ENCODE measurements at regions not wholly inside any gene's neighbourhood (a gene's known extent, or its start where the extent isn't known, plus 50 kb on each side); places are given as distances from the start of the nearest gene placed in this dataset.
"Not testable (repeated sequence)": the region's sequence is repeated elsewhere in the genome, so short reads cannot be mapped to it uniquely, and the experiment has no call there.

DNA sequence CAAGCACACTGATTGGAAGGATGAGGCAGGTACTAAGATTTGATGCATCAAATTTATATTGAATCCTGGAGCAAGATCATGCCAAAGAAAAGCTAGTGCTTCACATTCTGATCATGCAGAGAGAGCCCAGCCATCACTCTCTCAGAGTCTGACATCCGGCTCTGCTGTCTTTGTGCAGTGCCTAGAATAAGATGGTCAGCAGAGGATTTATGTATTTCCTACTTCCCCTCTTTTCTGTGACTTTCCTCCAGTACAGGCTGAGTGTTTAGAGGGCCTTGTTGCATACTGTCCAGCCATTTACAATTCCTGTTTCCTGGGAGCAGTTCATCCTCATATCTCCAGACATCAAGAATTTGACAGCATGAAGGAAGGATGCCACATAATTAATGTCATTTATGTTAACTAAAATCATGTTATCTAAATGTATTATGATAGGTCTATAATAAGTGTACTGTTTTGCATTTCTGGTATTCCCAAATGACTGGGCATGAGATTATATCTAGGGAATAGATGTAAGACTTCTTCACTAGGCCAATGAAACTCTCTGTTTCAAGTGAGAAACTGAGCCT, 167.6 kb downstream of the EPM2A start:
- no peaks in the 10 kb centered on the region for H3K9me3 ChIP-seq
- TF ChIP-seq CTCF (IDR thresholded peaks at IDR 0.05), result no peak
- ATAC-seq (ENCODE audit: insufficient number of reproducible peaks, low FRiP score, low read depth) (no peak), DNase-seq (ENCODE audit: low spot score) (no peak)
- no peaks in the 10 kb centered on the region for H3K27me3 ChIP-seq (replicated peaks; ENCODE audit: insufficient read depth)
- H3K4me3 ChIP-seq, result no peak overlapping the region
- no peaks in the 10 kb centered on the region for H3K4me1 ChIP-seq (ENCODE audit: control insufficient read depth in 1 of 2, low read depth in 2 of 2)
- H3K27ac ChIP-seq, result no peak overlapping the region
- H3K36me3 ChIP-seq, result no peaks in the 10 kb centered on the region

- TF ChIP-seq CTCF (IDR thresholded peaks at IDR 0.05), result no peak
- H3K27me3 ChIP-seq (replicated peaks; ENCODE audit: insufficient read depth), result no peaks in the 10 kb centered on the region
- no peak for ATAC-seq (ENCODE audit: insufficient number of reproducible peaks, low FRiP score, low read depth)
- H3K4me1 ChIP-seq (ENCODE audit: control insufficient read depth in 1 of 2, low read depth in 2 of 2), result no peaks in the 10 kb centered on the region
- H3K9me3 ChIP-seq, result peaks cover 5% of the 10 kb centered on the region
- no peak overlapping the region for H3K4me3 ChIP-seq
- no peak for DNase-seq (ENCODE audit: low spot score)
- no peaks in the 10 kb centered on the region for H3K36me3 ChIP-seq
- no peak overlapping the region for H3K27ac ChIP-seq
Measured at GRCh38 chr6:145569140-145569539, 166.2 kb downstream of the EPM2A start.

GRCh38 chr6:145570336-145570735, 165.0 kb downstream of the EPM2A start:
- not testable (repeated sequence) for ATAC-seq (ENCODE audit: insufficient number of reproducible peaks, low FRiP score, low read depth)

GRCh38 chr6:145574269-145574668, 161.1 kb downstream of the EPM2A start:
- DNase-seq (ENCODE audit: low spot score); H3K36me3 ChIP-seq; H3K27me3 ChIP-seq (replicated peaks; ENCODE audit: insufficient read depth); H3K4me3 ChIP-seq; H3K27ac ChIP-seq; H3K4me1 ChIP-seq (ENCODE audit: control insufficient read depth in 1 of 2, low read depth in 2 of 2); ATAC-seq (ENCODE audit: insufficient number of reproducible peaks, low FRiP score, low read depth): not testable (repeated sequence)
- H3K9me3 ChIP-seq, result peaks cover 26% of the 10 kb centered on the region

More at GRCh38 chr6:145570336-145570735, 165.0 kb downstream of the EPM2A start:
- H3K4me1 ChIP-seq (ENCODE audit: control insufficient read depth in 1 of 2, low read depth in 2 of 2); H3K27me3 ChIP-seq (replicated peaks; ENCODE audit: insufficient read depth); H3K27ac ChIP-seq; DNase-seq (ENCODE audit: low spot score); H3K36me3 ChIP-seq; H3K4me3 ChIP-seq: not testable (repeated sequence)
- peaks cover 14% of the 10 kb centered on the region for H3K9me3 ChIP-seq
